DMS 273 (cell line): ENCODE measurements at regions not wholly inside any gene's neighbourhood (a gene's known extent, or its start where the extent isn't known, plus 50 kb on each side); places are given as distances from the start of the nearest gene placed in this dataset.

Source experiments
- DNase-seq: peaks from one replicate; lab custom pipeline; 2025; ENCODE audit not compliant: unreplicated experiment; lab: John Stamatoyannopoulos, UW

GRCh38 chr11:70735976-70736375, 337.6 kb downstream of the CTTN start:
- DNase-seq, result no peak

- no peak for DNase-seq
These were observed 338.1 kb downstream of the CTTN start for GRCh38 chr11:70736461-70736860.

GRCh38 chr11:70736937-70737640, 338.8 kb downstream of the CTTN start:
- DNase-seq, result no peak

- DNase-seq, result no peak
These were observed 339.7 kb downstream of the CTTN start for GRCh38 chr11:70737816-70738630.

- DNase-seq, result no peak
These were observed 340.3 kb downstream of the CTTN start for GRCh38 chr11:70738661-70739060.

GRCh38 chr11:70739091-70739490, 340.8 kb downstream of the CTTN start:
- DNase-seq, result no peak

GRCh38 chr11:70739811-70740487, 341.6 kb downstream of the CTTN start:
- DNase-seq, result peak; percentile 30

GRCh38 chr11:70740488-70740851, 342.1 kb downstream of the CTTN start:
- no peak for DNase-seq

GRCh38 chr11:70741085-70741484, 342.8 kb downstream of the CTTN start:
- DNase-seq, result no peak

- no peak for DNase-seq
These were observed 344.4 kb downstream of the CTTN start for GRCh38 chr11:70742553-70743291.

- DNase-seq, result no peak
These were observed 345.0 kb downstream of the CTTN start for GRCh38 chr11:70743329-70743728.

GRCh38 chr11:70743941-70744351, 345.6 kb downstream of the CTTN start:
- no peak for DNase-seq

GRCh38 chr11:70744396-70745185, 346.3 kb downstream of the CTTN start:
- no peak for DNase-seq

- no peak for DNase-seq
These were observed 347.1 kb downstream of the CTTN start for GRCh38 chr11:70745451-70745850.

- no peak for DNase-seq
These were observed 347.6 kb downstream of the CTTN start for GRCh38 chr11:70745941-70746340.

GRCh38 chr11:70746351-70746750, 348.0 kb downstream of the CTTN start:
- no peak for DNase-seq

GRCh38 chr11:70747285-70747684, 349.0 kb downstream of the CTTN start:
- DNase-seq, result no peak

GRCh38 chr11:70747921-70748320, 349.6 kb downstream of the CTTN start:
- DNase-seq, result no peak

GRCh38 chr11:70751142-70751734, 352.9 kb downstream of the CTTN start:
- peak; percentile 3 for DNase-seq
